ENCODE measurements at regions not wholly inside any gene's neighbourhood (a gene's known extent, or its start where the extent isn't known, plus 50 kb on each side); places are given as distances from the start of the nearest gene placed in this dataset.

DNA sequence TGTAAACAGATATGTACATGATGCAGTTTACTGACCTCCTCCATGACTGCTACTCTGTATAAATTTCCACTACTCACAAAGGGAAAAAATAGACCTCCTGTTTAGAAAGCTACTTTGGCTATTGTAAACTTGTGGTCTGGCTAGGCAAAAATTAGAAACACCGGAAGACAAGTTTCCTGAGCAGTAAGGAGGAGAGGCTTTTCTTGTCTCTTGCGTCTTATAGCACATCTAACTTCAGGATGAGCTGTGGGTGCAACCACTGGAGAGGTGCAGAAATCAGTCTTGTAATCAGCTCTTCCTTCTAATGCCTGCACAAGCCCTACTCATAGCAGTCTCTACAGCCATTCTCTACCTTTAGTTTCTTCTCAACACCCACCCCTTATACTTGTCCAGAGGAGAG lies 296.5 kb upstream of the SLC35B3 start:
- H3K9me3 ChIP-seq (ENCODE audit: control insufficient read depth, low read length) = no peaks in the 10 kb centered on the region
- no peak overlapping the region for H3K4me3 ChIP-seq (ENCODE audit: insufficient read depth, low read depth, low read length, poor library complexity, severe bottlenecking)
- no peak overlapping the region for H3K27ac ChIP-seq (ENCODE audit: insufficient read depth, low read length, poor library complexity, severe bottlenecking)
- H3K27me3 ChIP-seq (replicated peaks; ENCODE audit: control insufficient read depth, insufficient read depth, low read length, poor library complexity, severe bottlenecking) = no peaks in the 10 kb centered on the region
- no peak for DNase-seq
- H3K4me1 ChIP-seq (ENCODE audit: control insufficient read depth, insufficient read depth, low read length, poor library complexity, severe bottlenecking) = no peaks in the 10 kb centered on the region
- H3K36me3 ChIP-seq (ENCODE audit: control insufficient read depth, insufficient read depth, low read length) = no peaks in the 10 kb centered on the region

DNA sequence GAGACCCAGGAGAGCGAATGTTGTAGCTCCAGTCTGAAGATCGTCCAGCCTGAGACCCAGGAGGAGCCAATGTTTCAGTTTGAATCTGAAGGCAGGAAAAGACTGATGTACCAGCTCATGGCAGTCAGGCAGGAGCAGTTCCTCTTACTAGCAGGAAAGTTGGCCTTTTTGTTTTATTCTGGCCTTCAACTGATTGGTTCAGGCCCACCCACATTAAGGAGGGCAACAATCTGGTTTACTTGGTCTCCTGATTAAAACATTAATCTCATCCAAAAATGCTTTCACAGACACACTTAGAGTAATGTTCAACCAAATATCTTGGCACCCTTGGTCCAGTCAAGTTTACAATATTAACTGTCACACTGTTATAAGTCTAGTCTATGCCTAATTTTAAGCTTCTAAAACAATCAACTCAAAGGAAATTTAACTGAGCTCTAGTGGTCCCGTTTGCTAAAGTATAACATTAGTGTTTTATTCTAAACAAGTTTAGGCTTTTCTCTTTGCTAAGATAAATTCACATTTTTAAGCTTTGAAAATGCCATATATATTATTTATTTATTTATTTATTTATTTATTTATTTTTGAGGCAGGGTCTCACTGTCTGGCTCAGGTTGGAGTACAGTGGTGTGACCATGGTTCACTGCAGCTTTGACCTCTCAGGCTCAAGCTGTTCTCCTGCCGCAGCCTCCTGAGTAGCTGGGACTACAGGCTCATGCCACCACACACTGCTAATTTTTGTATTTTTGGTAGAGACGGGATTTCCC lies 275.5 kb upstream of the SLC35B3 start:
- Histone ChIP-seq H3K27ac (ENCODE audit: insufficient read depth, low read length, poor library complexity, severe bottlenecking) (no peak overlapping the region), H3K36me3 (ENCODE audit: control insufficient read depth, insufficient read depth, low read length) (no peaks in the 10 kb centered on the region), H3K4me1 (ENCODE audit: control insufficient read depth, insufficient read depth, low read length, poor library complexity, severe bottlenecking) (no peaks in the 10 kb centered on the region), H3K27me3 (replicated peaks; ENCODE audit: control insufficient read depth, insufficient read depth, low read length, poor library complexity, severe bottlenecking) (no peaks in the 10 kb centered on the region), H3K9me3 (ENCODE audit: control insufficient read depth, low read length) (no peaks in the 10 kb centered on the region), H3K4me3 (ENCODE audit: insufficient read depth, low read depth, low read length, poor library complexity, severe bottlenecking) (no peak overlapping the region)
- no peak for DNase-seq

DNA sequence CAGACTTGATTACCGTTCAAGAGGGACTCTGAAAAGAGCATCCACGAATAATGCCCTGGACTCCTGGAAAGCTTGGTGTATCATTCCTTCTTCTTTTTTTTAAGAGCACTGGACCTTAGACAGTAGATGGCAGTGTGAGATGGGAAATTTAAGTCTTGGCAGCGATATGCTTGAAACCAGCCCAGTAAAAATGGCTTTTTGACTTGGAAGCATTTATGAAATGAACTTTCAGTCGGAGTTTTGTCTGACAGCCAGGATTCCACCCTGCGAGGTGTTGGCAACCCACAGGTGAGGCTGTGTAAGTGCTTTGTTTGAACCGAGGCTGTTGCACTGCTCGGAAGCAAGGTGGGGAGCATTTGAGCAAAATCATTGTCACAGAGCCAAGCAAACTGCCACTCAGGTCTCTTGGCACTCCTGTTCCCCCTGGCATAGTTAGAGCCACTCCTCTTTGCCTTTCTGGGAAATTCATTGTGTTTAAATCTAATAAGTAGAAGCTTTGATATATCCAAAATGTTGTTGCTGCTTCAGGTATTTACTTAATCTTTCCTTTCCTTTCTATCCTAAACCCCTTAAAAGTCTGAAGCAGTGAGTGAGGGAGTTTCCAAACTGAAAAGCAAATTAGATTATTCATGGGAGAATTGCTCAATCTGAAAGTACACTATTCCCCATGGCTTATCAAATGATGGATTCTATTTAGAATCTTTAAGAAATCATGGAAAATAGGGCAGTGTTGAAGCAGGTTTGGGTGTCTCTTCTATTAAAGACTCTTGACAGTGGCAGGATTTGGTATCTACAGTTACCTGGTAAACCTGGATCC lies 272.8 kb upstream of the SLC35B3 start:
- Histone ChIP-seq H3K9me3 (ENCODE audit: control insufficient read depth, low read length) (no peaks in the 10 kb centered on the region), H3K4me1 (ENCODE audit: control insufficient read depth, insufficient read depth, low read length, poor library complexity, severe bottlenecking) (no peaks in the 10 kb centered on the region), H3K27me3 (replicated peaks; ENCODE audit: control insufficient read depth, insufficient read depth, low read length, poor library complexity, severe bottlenecking) (no peaks in the 10 kb centered on the region), H3K36me3 (ENCODE audit: control insufficient read depth, insufficient read depth, low read length) (no peaks in the 10 kb centered on the region), H3K27ac (ENCODE audit: insufficient read depth, low read length, poor library complexity, severe bottlenecking) (no peak overlapping the region), H3K4me3 (ENCODE audit: insufficient read depth, low read depth, low read length, poor library complexity, severe bottlenecking) (no peak overlapping the region)
- no peak for DNase-seq

- no peak for DNase-seq
- Histone ChIP-seq H3K9me3 (ENCODE audit: control insufficient read depth, low read length) (no peaks in the 10 kb centered on the region), H3K4me1 (ENCODE audit: control insufficient read depth, insufficient read depth, low read length, poor library complexity, severe bottlenecking) (no peaks in the 10 kb centered on the region), H3K27me3 (replicated peaks; ENCODE audit: control insufficient read depth, insufficient read depth, low read length, poor library complexity, severe bottlenecking) (no peaks in the 10 kb centered on the region), H3K27ac (ENCODE audit: insufficient read depth, low read length, poor library complexity, severe bottlenecking) (no peak overlapping the region), H3K4me3 (ENCODE audit: insufficient read depth, low read depth, low read length, poor library complexity, severe bottlenecking) (no peak overlapping the region), H3K36me3 (ENCODE audit: control insufficient read depth, insufficient read depth, low read length) (no peaks in the 10 kb centered on the region)
These were observed 272.0 kb upstream of the SLC35B3 start for GRCh38 chr6:8707369-8707768.

GRCh38 chr6:8705435-8706020 lies 270.2 kb upstream of the SLC35B3 start:
- no peaks in the 10 kb centered on the region for H3K36me3 ChIP-seq (ENCODE audit: control insufficient read depth, insufficient read depth, low read length)
- H3K9me3 ChIP-seq (ENCODE audit: control insufficient read depth, low read length) = no peaks in the 10 kb centered on the region
- H3K27me3 ChIP-seq (replicated peaks; ENCODE audit: control insufficient read depth, insufficient read depth, low read length, poor library complexity, severe bottlenecking) = no peaks in the 10 kb centered on the region
- no peak overlapping the region for H3K4me3 ChIP-seq (ENCODE audit: insufficient read depth, low read depth, low read length, poor library complexity, severe bottlenecking)
- DNase-seq = no peak
- no peaks in the 10 kb centered on the region for H3K4me1 ChIP-seq (ENCODE audit: control insufficient read depth, insufficient read depth, low read length, poor library complexity, severe bottlenecking)
- H3K27ac ChIP-seq (ENCODE audit: insufficient read depth, low read length, poor library complexity, severe bottlenecking) = no peak overlapping the region

DNA sequence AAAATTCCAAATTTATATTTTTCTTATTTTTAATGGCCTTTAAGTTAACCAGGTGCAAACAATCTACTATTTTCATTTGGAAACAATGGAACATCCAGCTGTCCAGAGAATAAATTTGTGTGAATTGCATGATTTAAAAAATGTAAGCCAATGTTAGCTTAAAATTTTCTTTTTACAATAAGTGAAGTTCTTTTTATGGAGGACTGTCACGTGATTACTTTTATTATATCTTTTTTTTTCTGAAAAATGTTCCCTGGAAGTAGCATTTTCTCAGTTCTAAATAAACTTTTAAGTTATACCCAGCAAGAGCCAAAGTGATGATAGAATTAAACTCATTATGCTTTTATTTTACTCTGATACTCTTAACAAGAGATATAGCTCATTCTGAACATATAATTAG lies 267.7 kb upstream of the SLC35B3 start:
- Histone ChIP-seq H3K27me3 (replicated peaks; ENCODE audit: control insufficient read depth, insufficient read depth, low read length, poor library complexity, severe bottlenecking) (no peaks in the 10 kb centered on the region), H3K36me3 (ENCODE audit: control insufficient read depth, insufficient read depth, low read length) (no peaks in the 10 kb centered on the region), H3K4me3 (ENCODE audit: insufficient read depth, low read depth, low read length, poor library complexity, severe bottlenecking) (no peak overlapping the region), H3K9me3 (ENCODE audit: control insufficient read depth, low read length) (peaks cover 3% of the 10 kb centered on the region), H3K4me1 (ENCODE audit: control insufficient read depth, insufficient read depth, low read length, poor library complexity, severe bottlenecking) (no peaks in the 10 kb centered on the region), H3K27ac (ENCODE audit: insufficient read depth, low read length, poor library complexity, severe bottlenecking) (no peak overlapping the region)
- DNase-seq = no peak

DNA sequence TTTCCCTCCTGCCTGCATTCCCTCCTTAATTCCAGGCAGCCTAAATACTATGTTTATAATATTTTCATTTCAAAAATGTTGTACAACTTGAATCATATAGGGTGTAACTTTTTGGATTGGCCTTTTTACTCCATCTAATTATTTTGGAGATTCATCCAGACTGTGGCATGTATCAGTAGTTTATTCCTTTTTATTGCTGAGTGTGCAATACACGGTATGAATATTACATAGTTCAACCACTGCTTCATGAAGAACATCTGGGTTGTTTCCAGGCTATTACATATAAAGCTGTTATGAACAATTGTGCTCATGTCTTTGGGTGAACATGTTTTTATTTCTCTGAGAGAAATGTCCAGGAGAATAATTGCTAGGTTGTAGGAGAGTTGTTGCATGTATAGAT lies 253.5 kb upstream of the SLC35B3 start:
- no peaks in the 10 kb centered on the region for H3K4me1 ChIP-seq (ENCODE audit: control insufficient read depth, insufficient read depth, low read length, poor library complexity, severe bottlenecking)
- no peak overlapping the region for H3K27ac ChIP-seq (ENCODE audit: insufficient read depth, low read length, poor library complexity, severe bottlenecking)
- no peaks in the 10 kb centered on the region for H3K36me3 ChIP-seq (ENCODE audit: control insufficient read depth, insufficient read depth, low read length)
- H3K4me3 ChIP-seq (ENCODE audit: insufficient read depth, low read depth, low read length, poor library complexity, severe bottlenecking) = no peak overlapping the region
- no peaks in the 10 kb centered on the region for H3K27me3 ChIP-seq (replicated peaks; ENCODE audit: control insufficient read depth, insufficient read depth, low read length, poor library complexity, severe bottlenecking)
- H3K9me3 ChIP-seq (ENCODE audit: control insufficient read depth, low read length) = no peaks in the 10 kb centered on the region
- no peak for DNase-seq

GRCh38 chr6:8686077-8686476 lies 250.7 kb upstream of the SLC35B3 start:
- Histone ChIP-seq H3K4me3 (ENCODE audit: insufficient read depth, low read depth, low read length, poor library complexity, severe bottlenecking) (no peak overlapping the region), H3K27me3 (replicated peaks; ENCODE audit: control insufficient read depth, insufficient read depth, low read length, poor library complexity, severe bottlenecking) (no peaks in the 10 kb centered on the region), H3K4me1 (ENCODE audit: control insufficient read depth, insufficient read depth, low read length, poor library complexity, severe bottlenecking) (no peaks in the 10 kb centered on the region), H3K9me3 (ENCODE audit: control insufficient read depth, low read length) (no peaks in the 10 kb centered on the region), H3K27ac (ENCODE audit: insufficient read depth, low read length, poor library complexity, severe bottlenecking) (no peak overlapping the region), H3K36me3 (ENCODE audit: control insufficient read depth, insufficient read depth, low read length) (no peaks in the 10 kb centered on the region)
- DNase-seq = no peak

DNA sequence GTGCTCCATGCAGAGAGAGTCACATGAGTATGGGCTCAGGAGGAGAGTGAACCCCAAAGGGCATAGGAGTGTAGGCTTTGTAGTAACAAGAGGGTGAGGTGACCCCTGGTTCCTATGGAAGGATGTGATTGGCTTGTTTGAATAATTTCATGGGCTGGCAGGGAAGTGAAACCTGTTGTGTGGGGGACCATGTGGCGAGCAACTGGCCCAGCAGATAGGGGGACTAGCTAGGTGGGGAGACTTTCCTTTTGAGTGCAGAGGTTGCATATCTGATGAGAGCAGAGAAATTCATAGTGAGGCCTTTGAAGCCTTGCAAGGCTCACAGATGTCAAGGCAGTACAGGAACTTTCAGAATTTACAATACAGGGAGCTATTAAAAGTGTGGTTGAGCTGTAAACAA lies 247.9 kb upstream of the SLC35B3 start:
- Histone ChIP-seq H3K27me3 (replicated peaks; ENCODE audit: control insufficient read depth, insufficient read depth, low read length, poor library complexity, severe bottlenecking) (no peaks in the 10 kb centered on the region), H3K36me3 (ENCODE audit: control insufficient read depth, insufficient read depth, low read length) (no peaks in the 10 kb centered on the region), H3K9me3 (ENCODE audit: control insufficient read depth, low read length) (no peaks in the 10 kb centered on the region), H3K27ac (ENCODE audit: insufficient read depth, low read length, poor library complexity, severe bottlenecking) (no peak overlapping the region), H3K4me1 (ENCODE audit: control insufficient read depth, insufficient read depth, low read length, poor library complexity, severe bottlenecking) (no peaks in the 10 kb centered on the region), H3K4me3 (ENCODE audit: insufficient read depth, low read depth, low read length, poor library complexity, severe bottlenecking) (no peak overlapping the region)
- DNase-seq = no peak

DNA sequence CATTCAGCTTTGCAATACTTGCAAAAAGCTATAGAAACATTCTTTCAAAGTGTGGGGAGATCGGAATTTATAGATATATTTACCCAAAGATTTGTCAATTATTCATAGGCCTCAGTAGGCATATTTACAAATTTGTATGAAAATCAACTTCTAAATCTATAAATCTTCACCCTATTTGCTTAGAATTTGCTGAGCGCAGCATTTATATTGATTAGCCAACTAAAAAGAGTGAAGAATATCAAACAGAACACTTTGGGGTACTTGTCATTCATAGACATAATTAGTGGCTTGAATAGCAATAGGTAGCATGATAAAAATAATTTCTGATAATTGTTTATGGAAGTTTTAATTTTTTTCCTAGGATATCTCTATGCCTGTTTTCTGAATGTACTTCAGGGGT lies 244.5 kb upstream of the SLC35B3 start:
- no peaks in the 10 kb centered on the region for H3K9me3 ChIP-seq (ENCODE audit: control insufficient read depth, low read length)
- H3K27ac ChIP-seq (ENCODE audit: insufficient read depth, low read length, poor library complexity, severe bottlenecking) = no peak overlapping the region
- H3K4me1 ChIP-seq (ENCODE audit: control insufficient read depth, insufficient read depth, low read length, poor library complexity, severe bottlenecking) = no peaks in the 10 kb centered on the region
- no peaks in the 10 kb centered on the region for H3K36me3 ChIP-seq (ENCODE audit: control insufficient read depth, insufficient read depth, low read length)
- no peak overlapping the region for H3K4me3 ChIP-seq (ENCODE audit: insufficient read depth, low read depth, low read length, poor library complexity, severe bottlenecking)
- DNase-seq = no peak
- H3K27me3 ChIP-seq (replicated peaks; ENCODE audit: control insufficient read depth, insufficient read depth, low read length, poor library complexity, severe bottlenecking) = no peaks in the 10 kb centered on the region
